Stomach (tissue), 8 donors: ENCODE measurements at regions not wholly inside any gene's neighbourhood (a gene's known extent, or its start where the extent isn't known, plus 50 kb on each side); places are given as distances from the start of the nearest gene placed in this dataset.

Source experiments
- DNase-seq, 2 donors: peaks; one replicate each; pipeline versions ENCODE4 v3.0.0 to v3.0.0-alpha.2; 2013 to 2019
- H3K27ac ChIP-seq, 5 donors: fragments of 200-600 bp in 4 of 5; sonication (generic) in 4 of 5; one replicate each; pipeline ENCODE4 v1.5.1; 2013 to 2019; ENCODE audit warnings: mild to moderate bottlenecking in 1 of 5, moderate library complexity in 1 of 5
- H3K27me3 ChIP-seq, 3 donors: fragments of 200-600 bp; sonication (generic); one replicate each; pipeline ENCODE4 v1.5.1; 2017 to 2019; ENCODE audit warnings: mixed run types in 1 of 3
- H3K36me3 ChIP-seq, 4 donors: fragments of 200-600 bp; sonication (generic); 1 replicate in 3 of 4; 2 replicates in 1 of 4; pipeline ENCODE4 v1.5.1; 2016 to 2019
- H3K4me1 ChIP-seq, 4 donors: fragments of 200-600 bp; sonication (generic); one replicate each; pipeline ENCODE4 v1.5.1; 2016 to 2019
- H3K4me3 ChIP-seq, 4 donors: fragments of 200-600 bp; sonication (generic) in 3 of 4; one replicate each; pipeline ENCODE4 v1.5.1; 2016 to 2019; ENCODE audit warnings: mild to moderate bottlenecking in 1 of 4
- H3K9me3 ChIP-seq, 4 donors: fragments of 200-600 bp; sonication (generic); one replicate each; pipeline ENCODE4 v1.5.1; 2016 to 2019
- CTCF ChIP-seq, 7 experiments: fragments of 450-650 bp in 4 of 7; fragments of 200-600 bp in 3 of 7; sonication (generic) in 3 of 7; IDR thresholded peaks; one replicate each; pipeline ENCODE4 v1.5.1; 2016 to 2019; ENCODE audit warnings: antibody characterized with exemption in 7 of 7, control low read depth in 2 of 7, mild to moderate bottlenecking in 1 of 7
- EP300 ChIP-seq: sonication (generic); formaldehyde crosslinking; IDR thresholded peaks from one replicate; pipeline ENCODE4 v1.6.1; 2017; ENCODE audit warnings: antibody characterized with exemption
- POLR2A ChIP-seq, 4 donors: fragments of 450-650 bp; IDR thresholded peaks; one replicate each; pipeline ENCODE4 v1.6.1; 2016; ENCODE audit warnings: antibody characterized with exemption in 4 of 4, control low read depth in 2 of 4, mild to moderate bottlenecking in 1 of 4, moderate library complexity in 1 of 4
- POLR2AphosphoS5 ChIP-seq, 3 donors: sonication (generic); formaldehyde crosslinking; IDR thresholded peaks; one replicate each; pipeline ENCODE4 v1.6.1; 2016; ENCODE audit warnings: antibody characterized with exemption in 3 of 3
- WGBS, 5 donors: extraction: QIAGEN DNeasy Blood & Tissue Kit in 3 of 5; methylation state at CpG; one replicate each; pipeline versions ENCODE4 v1.1.5 to v1.1.7; 2013 to 2018; 5-methylcytosine and 5-hydroxymethylcytosine counted together
- intact Hi-C: fragments of 100-400 bp; cut with DNase I; formaldehyde crosslinking; loops from one replicate; pipeline ENCODE4 v1.15.1; 2023; ENCODE audit warnings: low total_unique reads
- donor health status: healthy with polysubstance abuse.
- donor health status: Bipolar disorder and iron deficiency.
- donor health status: healthy.

GRCh38 chr6:167493310-167493709 lies 168.4 kb downstream of the TTLL2 start:
- intact Hi-C loops: loop anchor here (10.0 kb wide), 1 partner anchor 401 kb away; no protein-coding TSS in a partner anchor
- Histone ChIP-seq H3K27ac (no peak overlapping the region), H3K36me3 (no peaks in the 10 kb centered on the region), H3K4me1 (peaks cover 0 to 8% (median 0%) of the 10 kb centered on the region in 4 donors), H3K27me3 (peaks cover 0 to 41% (median 12%) of the 10 kb centered on the region in 3 donors), H3K9me3 (no peaks in the 10 kb centered on the region), H3K4me3 (no peak overlapping the region)
- TF ChIP-seq EP300 (no peak), POLR2A (IDR thresholded peaks at IDR 0.05) (no peak), CTCF (IDR thresholded peaks at IDR 0.05) (no peak), POLR2AphosphoS5 (IDR thresholded peaks at IDR 0.05) (no peak)
- WGBS, 5 donors: 81 to 100% (median 94%) methylated on average over 3 of the region's 3 CpGs
- no peak for DNase-seq

GRCh38 chr6:167493976-167494697 lies 169.3 kb downstream of the TTLL2 start:
- H3K4me3 ChIP-seq: no peak overlapping the region
- intact Hi-C loops: loop anchor here (10.0 kb wide), 1 partner anchor 401 kb away; no protein-coding TSS in a partner anchor

GRCh38 chr6:167494698-167495435 lies 170.0 kb downstream of the TTLL2 start:
- DNase-seq: no peak
- Histone ChIP-seq H3K4me1 (peaks cover 0 to 8% (median 0%) of the 10 kb centered on the region in 4 donors), H3K27ac (no peak overlapping the region), H3K9me3 (no peaks in the 10 kb centered on the region), H3K27me3 (peaks cover 0 to 41% (median 12%) of the 10 kb centered on the region in 3 donors), H3K36me3 (no peaks in the 10 kb centered on the region), H3K4me3 (no peak overlapping the region)
- TF ChIP-seq POLR2AphosphoS5 (IDR thresholded peaks at IDR 0.05) (no peak), POLR2A (IDR thresholded peaks at IDR 0.05) (no peak), EP300 (no peak), CTCF (IDR thresholded peaks at IDR 0.05) (no peak)
- 89 to 97% (median 91%) methylated on average over 23 of the region's 23 CpGs for WGBS, 5 donors
- intact Hi-C loops: loop anchor here (10.0 kb wide), 1 partner anchor 400 kb away; no protein-coding TSS in a partner anchor

More at GRCh38 chr6:167493976-167494697, 169.3 kb downstream of the TTLL2 start:
- Histone ChIP-seq H3K4me1 (peaks cover 0 to 8% (median 0%) of the 10 kb centered on the region in 4 donors), H3K27me3 (peaks cover 0 to 41% (median 12%) of the 10 kb centered on the region in 3 donors), H3K36me3 (no peaks in the 10 kb centered on the region), H3K9me3 (no peaks in the 10 kb centered on the region), H3K27ac (no peak overlapping the region)
- DNase-seq: peak in 1 of 2 donors; percentile 84
- WGBS, 5 donors: 54 to 66% (median 60%) methylated on average over 28 of the region's 28 CpGs
- TF ChIP-seq EP300 (no peak), POLR2AphosphoS5 (IDR thresholded peaks at IDR 0.05) (no peak), CTCF (IDR thresholded peaks at IDR 0.05) (no peak), POLR2A (IDR thresholded peaks at IDR 0.05) (no peak)
